GM18502 (cell line): ENCODE measurements at regions not wholly inside any gene's neighbourhood (a gene's known extent, or its start where the extent isn't known, plus 50 kb on each side); places are given as distances from the start of the nearest gene placed in this dataset.
"Not testable (repeated sequence)": the region's sequence is repeated elsewhere in the genome, so short reads cannot be mapped to it uniquely, and the experiment has no call there.

Experiments
- ATAC-seq: cut with Tn5 transposase; IDR thresholded peaks from one replicate; pipeline ENCODE4 v1.9.1; 2021; ENCODE audit warnings: mild to moderate bottlenecking; ENCODE audit not compliant: unreplicated experiment, poor library complexity

DNA sequence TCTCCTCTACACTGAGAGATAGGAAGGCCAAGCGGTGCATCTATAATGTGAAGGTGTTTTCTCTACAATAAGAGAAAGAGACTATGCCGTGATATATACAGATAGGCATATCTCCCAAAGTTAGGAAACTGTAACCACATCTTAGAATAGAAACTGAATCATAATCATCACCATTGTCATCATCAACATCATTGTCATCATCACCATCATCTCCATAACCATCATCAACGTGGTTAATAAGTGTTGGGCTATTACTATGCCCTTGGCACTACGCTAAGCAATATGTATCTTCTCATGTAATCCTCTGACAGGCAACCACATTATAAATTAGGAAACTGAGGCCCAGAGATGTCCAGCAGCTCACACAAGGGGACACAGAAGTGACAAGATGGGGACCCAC lies 369.9 kb downstream of the ANAPC1 start:
- not testable (repeated sequence) for ATAC-seq

DNA sequence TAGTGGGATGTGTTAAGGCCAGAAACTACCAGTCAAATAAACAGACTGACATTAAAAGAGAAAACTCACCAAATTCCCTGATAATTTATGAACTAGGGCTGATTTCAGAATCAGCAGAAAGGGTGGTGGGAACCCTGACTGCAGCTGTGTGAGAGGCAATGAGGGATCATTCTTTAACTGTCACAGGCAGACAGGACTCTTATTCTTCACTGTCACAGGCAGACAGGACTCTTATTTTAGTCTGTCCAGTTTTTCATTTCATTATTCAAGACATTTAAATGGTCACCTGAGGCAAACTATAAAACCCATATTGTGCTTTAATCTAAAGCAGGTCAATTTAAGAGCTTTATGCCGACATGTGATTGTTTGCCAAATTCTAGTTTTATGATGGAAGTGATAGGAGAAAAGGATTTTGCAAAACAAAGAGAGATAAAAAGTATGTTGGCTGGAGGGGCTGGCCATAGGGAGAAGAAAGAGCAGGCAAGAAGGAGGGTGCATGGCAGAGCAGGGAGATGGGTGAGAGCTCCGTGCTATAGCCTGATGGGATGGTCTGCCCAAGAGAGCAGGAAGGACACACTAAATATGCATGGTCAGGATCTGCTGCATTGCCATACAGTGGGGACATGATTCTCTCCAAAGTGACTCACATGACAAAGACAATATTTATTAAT lies 366.8 kb downstream of the ANAPC1 start:
- not testable (repeated sequence) for ATAC-seq

DNA sequence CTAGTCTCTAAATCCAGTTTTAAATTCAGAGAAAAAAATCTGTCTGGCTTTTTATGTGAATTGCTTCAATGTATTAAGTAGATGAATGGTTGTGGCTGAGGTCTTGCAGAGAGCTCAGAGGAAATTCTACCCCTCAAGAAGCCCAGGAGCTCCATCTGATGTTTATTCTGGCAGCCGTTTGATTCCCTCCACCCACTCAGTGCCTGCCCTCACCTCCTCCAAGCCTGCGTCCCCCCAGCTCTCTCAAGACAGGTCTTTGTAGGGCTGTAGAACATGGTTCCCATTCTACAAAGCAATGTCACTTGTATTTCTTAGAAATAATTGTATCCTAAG lies 366.3 kb downstream of the ANAPC1 start:
- ATAC-seq, result not testable (repeated sequence)

DNA sequence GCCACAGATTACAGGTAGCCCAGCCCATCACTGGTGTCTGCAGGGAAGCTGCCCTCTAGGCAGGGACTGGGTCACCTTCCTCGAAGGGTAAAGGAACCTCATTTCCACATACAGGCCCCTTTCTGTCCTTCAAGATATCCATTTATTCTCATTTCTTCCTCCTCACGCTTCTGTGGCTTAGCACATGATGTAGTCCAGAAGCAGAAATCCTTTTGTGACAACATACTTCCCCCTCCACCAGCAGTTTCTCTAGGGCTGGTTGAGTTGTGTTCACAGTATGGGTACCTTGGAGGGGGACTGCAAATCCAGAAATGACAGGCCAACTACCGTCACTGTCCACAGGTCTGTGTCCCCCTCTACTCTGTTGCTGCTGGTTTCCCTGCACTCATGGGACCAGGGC lies 364.9 kb downstream of the ANAPC1 start:
- ATAC-seq, result no peak

DNA sequence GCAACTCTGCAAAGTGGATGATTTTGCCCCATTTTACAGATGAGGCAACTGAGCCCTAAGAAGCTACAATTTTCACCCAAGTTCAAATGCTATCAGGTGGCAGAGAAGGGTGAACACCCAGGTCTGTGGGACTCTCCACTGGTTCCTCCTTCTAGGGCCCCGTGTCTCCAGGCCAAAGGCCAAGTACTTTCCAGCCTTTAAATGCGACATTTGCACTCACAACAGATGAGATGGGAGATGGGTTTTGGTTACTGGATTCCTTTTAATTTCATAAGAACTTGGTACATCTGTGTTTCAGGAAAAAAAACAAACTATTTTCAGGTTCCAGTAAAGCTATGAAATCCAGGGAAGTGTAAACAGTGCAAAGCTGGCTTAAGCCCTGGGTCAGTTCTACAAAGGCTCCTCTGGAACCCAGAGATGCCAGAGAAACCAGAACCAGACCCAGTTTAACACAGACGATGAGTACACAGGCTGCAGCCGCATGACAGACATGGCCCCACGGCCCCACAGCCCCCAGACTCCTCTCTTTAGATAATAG lies 361.7 kb downstream of the ANAPC1 start:
- no peak for ATAC-seq

DNA sequence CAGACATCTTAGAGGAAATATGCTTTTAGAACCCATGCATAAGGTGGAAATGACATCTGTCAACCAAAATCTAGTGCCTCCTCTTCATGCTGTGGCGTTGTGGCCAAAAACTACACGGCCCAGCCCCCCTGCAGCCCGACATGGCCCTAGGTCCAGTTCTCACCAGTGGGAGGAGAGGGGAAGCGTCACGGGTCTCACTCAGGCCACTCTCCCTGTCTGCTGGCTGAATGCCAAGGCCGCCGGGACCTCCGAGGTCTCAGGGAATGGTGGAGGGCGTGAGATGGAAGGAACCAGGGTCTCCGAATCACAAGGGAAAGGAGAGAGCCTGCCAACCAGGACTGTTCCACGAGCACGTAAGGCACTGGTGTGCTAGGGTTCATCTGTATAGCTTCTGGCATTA lies 361.0 kb downstream of the ANAPC1 start:
- no peak for ATAC-seq

DNA sequence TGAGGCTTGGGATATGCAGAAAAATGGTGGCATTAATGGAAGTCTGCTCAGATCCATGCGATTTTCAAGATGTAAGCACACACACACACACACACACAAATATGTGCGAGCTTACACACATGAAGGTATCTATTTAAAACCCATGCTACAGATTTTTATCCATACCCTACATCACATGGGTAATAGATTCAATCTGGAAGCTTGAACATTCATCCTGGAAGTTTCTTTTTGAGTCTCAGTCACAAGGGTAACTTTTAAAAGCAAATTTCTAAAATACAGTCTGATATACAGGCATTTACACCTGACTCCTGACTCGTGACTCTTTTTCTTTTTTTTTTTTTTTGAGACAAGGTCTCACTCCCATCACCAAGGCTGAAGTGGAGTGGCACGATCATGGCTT lies 359.0 kb downstream of the ANAPC1 start:
- not testable (repeated sequence) for ATAC-seq

DNA sequence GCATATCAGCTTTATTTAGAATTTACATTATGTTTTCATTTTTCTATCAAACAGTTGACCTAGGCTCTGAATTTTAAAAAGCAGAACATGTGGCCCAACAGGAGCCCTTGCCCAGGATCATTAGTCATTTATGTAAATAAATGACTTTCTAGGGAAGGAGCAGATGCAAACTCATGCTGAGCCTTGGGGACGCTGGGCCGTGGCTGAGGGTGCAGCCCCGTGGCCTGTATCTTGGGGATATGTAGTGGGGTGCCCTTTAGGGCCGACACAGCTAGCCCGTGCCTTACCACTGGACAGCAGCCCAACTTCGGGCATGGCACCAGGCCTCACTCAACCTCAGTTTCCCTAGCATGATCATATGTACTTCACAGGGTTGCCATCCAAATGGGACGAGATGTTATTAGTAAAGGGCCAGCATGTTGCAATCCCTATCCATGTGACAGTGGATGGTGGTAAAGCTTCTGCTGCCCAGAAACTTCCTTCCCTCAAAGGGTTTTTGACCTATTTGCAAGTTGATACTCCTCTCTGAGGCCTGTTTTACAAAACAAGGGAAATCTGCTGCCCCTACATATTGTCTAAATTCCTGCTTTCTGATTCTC lies 357.9 kb downstream of the ANAPC1 start:
- not testable (repeated sequence) for ATAC-seq

DNA sequence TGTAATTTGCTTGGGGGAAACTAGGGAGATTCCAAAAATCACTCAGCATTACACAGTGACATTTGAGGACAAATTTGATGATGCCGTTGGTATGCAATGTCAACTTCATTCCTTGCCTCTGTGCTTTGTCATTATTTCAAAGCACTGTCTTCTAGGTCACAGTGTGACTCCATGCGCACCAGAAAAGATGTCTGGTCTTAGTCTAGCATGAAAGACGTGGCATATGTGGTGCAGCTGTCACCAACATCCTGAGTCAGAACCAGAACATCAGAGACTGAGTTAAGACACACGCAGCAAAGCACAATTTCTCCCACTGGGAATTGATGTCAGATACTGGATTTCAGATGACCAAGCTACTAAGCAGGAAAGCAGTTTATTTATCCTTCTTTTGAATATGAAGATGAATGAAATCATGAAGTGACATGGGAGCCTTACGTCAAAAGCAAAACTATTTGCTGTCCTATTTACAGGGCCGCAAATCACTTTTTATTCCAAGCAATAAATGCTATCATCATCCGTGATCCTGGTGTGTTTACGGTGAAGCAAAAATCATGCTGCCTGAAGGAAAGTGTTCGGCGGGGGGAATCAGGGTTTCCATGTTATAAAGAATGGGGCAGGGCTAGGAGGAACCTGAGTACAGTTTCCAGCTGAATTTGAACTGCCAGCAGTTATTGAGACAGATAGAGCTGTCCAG lies 356.1 kb downstream of the ANAPC1 start:
- not testable (repeated sequence) for ATAC-seq

DNA sequence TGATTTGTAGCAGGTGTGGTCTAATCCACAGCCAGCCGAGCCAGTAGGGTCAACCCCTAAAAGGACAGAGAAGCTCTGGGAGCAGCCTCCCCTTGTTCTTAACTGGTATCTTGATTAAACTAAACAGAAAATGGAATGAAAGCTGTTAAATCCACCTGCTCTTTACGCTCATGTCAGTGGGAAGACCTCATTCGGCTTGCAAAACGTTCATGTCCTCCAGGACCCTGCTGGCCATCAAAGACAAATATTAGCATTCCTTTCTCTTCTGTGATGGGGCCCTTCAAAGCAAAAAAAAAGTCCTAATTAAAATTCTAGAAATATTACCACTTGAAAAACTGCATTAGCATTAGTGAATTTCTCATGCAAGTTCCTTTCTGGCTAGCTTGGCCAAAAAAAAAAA lies 355.0 kb downstream of the ANAPC1 start:
- ATAC-seq, result not testable (repeated sequence)

DNA sequence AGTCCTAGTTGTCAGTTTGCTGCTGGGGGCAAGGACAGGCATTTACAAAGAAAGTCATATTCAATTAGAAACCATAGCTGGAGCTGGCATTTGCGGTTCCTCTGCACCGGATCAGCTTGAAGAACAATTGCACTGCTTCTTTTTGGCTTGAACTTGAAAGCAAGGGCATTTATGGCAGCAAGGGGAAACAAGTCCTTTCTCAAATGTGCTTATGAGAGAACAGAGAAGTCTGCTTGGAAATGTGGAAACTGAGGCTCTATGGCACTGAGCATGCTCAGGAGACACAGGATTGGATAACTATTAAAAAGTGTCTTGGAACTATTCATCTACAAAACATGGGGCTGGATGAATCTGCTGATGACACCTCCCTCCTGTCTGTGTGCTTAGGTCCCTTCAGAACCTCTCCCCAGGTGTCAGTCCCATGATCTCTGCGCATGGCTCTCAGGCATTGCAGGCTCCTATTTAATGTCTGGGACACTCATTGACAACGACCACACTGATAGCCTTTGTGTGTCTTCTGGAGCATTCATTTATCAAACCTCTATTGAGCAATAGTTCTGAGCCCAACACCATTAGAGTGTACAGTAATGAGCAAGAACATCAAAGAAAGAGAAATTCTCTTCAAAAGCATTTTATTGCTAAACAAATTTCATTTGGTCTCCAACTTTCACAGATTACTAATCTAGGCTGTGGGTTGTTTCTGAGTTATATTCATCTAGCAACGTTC lies 353.6 kb downstream of the ANAPC1 start:
- not testable (repeated sequence) for ATAC-seq

DNA sequence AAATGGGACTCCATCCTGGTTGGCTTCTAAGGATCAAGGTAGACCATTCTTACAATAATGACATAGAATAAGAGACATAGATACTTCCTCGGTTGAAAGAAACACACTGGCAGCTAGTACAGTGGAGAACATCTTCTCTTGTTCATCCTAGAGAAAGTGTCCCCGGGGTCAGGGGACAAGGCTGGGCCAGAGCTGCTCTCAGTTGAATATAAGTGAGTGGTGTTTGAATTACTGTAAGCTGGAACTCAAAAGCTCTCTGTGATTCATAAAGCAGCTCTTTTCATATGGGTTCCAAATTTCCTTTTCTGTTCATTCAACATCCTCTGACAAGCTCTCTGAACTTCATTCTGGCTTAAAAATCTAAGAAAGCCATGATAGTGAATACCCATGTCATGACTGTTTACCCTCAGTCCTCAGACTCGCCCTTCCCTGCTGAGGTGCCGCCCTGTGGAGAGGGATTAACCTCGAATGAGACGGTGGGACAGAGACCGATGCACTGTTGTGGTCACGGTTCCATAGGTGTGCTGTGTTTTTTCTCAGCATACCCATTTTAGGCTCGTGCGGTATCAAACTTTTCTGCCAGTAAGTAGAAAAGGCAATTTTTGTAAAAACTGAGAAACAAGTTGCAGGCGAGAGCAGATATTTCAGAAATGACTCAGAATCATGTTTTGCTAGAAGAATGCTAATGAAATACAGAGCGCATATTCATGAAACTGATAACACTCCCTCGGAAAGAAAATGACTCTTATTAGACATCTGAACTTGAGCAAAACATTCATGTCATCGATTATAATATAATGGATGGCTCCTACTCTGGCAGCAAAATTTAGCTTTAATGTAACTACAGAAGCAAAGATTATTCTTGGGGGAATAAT lies 351.1 kb downstream of the ANAPC1 start:
- not testable (repeated sequence) for ATAC-seq

DNA sequence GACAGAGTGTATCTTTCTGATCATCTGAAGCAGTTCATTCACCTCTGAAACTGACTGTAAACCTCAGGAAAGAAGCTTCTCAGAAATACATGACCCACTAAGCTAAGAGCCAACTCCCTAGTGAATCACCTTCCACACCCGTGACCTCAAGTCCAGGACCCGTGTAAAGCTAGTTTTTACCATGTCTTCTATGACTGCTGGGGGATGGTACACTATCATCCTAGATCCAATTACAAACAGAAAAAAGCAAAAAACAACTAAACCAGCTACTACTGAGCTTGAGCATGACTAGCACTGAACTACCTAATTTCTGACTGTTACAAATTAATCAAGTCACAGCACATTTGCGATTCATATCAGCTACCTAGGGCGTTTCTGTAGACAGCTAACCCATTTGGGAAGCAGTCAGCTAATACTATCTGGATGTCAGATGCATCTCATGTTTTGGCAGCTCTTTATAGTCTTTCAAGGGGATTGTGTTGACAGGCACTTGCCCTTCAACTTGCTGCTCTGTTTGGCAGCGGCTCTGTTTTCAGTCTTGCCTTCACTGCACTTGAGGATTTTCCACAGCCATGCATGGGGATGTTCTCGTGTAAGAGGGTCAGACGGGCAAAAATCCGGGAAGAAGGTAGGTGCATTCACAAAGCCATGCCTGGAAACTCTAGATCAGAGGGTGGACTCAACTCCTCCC lies 350.3 kb downstream of the ANAPC1 start:
- ATAC-seq, result not testable (repeated sequence)

DNA sequence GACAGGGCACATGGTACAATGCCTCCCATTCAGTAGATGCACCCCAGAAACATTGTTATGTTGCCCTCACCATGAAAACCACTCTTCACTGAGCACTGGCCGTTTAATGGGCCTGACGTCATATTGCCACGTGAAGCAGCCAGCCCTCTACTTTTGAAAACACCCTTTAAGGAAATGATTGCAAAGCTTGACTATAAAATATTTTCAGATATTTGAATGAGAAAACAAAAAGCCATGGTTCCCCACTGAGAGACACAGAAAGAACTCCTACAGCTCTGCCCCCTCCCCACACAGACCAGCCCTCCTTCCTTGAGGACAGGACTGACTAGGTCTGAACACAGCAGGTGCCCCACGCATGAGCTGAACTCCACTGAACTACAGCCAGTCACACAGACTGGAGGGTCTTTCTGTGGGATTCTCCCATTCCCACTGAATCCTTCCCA lies 349.1 kb downstream of the ANAPC1 start:
- ATAC-seq, result no peak

DNA sequence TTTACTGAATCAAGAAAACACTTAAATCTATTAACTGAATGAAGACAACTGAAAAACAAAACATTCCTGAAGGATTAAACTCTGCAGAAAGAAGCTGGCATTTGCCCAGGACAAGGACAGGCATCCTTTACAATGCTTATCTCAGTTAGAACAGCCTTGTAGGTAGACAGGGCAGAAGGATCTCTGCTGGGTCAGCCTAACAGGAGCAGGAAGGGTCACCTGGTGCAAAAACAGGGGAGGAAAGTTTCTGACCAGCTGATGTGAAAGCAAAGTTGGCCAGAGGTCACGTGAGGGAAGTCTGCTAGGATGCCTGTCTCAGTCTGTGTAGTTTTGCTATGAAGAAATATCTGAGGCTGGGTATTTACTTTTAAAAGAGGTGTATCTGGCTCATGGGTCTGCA lies 348.6 kb downstream of the ANAPC1 start:
- no peak for ATAC-seq

DNA sequence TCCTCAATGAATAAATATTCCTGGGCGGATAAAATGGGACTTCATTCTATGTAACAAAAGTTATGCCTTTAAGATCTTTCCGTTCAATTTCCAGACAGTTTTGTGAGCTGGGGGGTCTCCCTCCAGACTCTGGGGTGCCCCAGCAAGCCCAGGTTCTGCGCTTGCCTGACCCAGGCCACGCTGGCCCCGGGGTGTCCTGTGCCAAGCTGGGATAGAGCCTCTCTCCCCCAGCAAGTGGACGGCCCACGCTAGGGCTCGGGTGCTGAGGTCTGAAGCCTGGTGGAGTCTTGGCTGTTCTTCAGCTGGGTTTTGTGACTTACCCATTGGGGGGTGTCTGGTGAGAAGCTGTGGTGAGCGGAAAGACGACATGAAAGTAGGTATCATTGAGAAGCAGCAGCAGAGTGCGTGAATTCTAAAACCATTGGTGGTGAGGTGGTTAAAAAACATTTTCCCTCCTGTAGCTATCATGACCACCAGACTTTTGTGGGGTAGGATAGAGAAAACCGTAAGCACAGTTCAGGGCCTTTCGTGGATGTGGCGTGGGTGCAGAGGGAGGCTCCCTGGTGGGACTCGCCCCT lies 346.8 kb downstream of the ANAPC1 start:
- no peak for ATAC-seq

DNA sequence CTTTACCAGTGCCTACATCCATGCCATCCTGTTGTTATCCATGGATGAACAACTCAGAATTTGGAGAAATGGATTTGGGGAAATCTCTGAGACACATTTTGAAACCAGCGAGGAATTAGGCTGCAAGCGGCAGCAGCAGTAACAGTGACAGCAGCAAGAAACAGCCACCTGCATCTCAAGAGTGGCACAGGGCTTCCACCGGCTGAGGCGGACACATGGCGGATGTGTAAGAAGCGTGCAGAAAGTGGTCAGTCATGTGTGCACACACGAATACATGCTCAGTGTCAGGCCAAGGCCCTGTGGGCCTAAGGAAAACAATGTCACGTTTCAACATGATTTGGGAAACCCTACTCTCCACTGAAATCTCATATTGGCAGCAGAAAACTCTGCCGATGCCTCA lies 344.0 kb downstream of the ANAPC1 start:
- ATAC-seq, result not testable (repeated sequence)

DNA sequence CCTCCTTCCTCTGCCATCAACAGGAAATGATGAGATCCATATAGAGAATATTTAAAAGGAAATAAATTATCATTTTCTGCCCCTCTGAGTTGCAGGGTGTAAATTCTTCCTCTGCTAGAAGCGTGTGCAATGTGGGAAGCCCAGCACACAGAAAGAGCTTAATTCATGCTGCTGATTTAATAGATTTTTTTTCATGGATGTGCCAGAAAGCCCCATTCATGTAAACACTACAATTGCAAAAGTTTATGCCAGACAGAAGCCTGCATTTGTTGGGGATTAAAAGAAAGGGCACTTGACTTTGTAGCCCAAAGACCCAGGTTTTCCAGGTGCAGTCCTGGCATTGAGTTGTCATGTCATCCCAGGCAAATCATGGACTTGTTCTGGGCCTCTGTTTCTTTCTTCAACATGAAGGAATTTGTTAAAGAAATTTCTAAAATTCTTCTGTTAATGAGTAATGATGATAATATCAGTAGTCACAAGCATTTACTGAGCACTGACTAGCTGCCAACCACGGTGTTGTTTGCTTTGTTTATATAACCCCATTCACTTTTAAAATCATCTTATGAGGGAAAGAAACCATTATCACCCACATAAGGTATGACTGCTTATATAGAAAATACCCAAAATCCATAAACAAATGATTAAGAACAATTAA lies 341.7 kb downstream of the ANAPC1 start:
- ATAC-seq, result not testable (repeated sequence)
